Left hindlimb (tissue), 1 donor: ENCODE measurements at regions not wholly inside any gene's neighbourhood (a gene's known extent, or its start where the extent isn't known, plus 50 kb on each side); places are given as distances from the start of the nearest gene placed in this dataset.

Source experiments
- DNase-seq: peaks from one replicate; pipeline ENCODE4 v3.0.0-alpha.2; 2018

GRCh38 chr22:49333206-49333605, 494.5 kb downstream of the BRD1 start:
- DNase-seq: no peak

GRCh38 chr22:49332691-49333090, 495.0 kb downstream of the BRD1 start:
- DNase-seq: no peak

- DNase-seq: no peak
These were observed 495.8 kb downstream of the BRD1 start for GRCh38 chr22:49331878-49332277.

GRCh38 chr22:49331223-49331815, 496.4 kb downstream of the BRD1 start:
- DNase-seq: no peak

- DNase-seq: no peak
These were observed 497.1 kb downstream of the BRD1 start for GRCh38 chr22:49330421-49331222.

GRCh38 chr22:49329636-49330035, 498.0 kb downstream of the BRD1 start:
- DNase-seq: no peak

- no peak for DNase-seq
These were observed 498.9 kb downstream of the BRD1 start for GRCh38 chr22:49328630-49329405.

- no peak for DNase-seq
These were observed 499.6 kb downstream of the BRD1 start for GRCh38 chr22:49328118-49328475.

- DNase-seq: no peak
These were observed 500.1 kb downstream of the BRD1 start for GRCh38 chr22:49327411-49328117.

GRCh38 chr22:49326558-49326957, 501.1 kb downstream of the BRD1 start:
- no peak for DNase-seq

GRCh38 chr22:49325531-49326395, 501.9 kb downstream of the BRD1 start:
- DNase-seq: no peak

- no peak for DNase-seq
These were observed 502.9 kb downstream of the BRD1 start for GRCh38 chr22:49324527-49325491.

GRCh38 chr22:49323751-49324415, 503.8 kb downstream of the BRD1 start:
- no peak for DNase-seq

- no peak for DNase-seq
These were observed 504.6 kb downstream of the BRD1 start for GRCh38 chr22:49322861-49323622.

GRCh38 chr22:49322231-49322630, 505.4 kb downstream of the BRD1 start:
- DNase-seq: no peak

- no peak for DNase-seq
These were observed 506.1 kb downstream of the BRD1 start for GRCh38 chr22:49321477-49322055.

GRCh38 chr22:49320714-49321476, 506.8 kb downstream of the BRD1 start:
- DNase-seq: no peak

GRCh38 chr22:49317369-49317768, 510.3 kb downstream of the BRD1 start:
- no peak for DNase-seq
